ELR (cell line): ENCODE measurements at regions not wholly inside any gene's neighbourhood (a gene's known extent, or its start where the extent isn't known, plus 50 kb on each side); places are given as distances from the start of the nearest gene placed in this dataset.
"Not testable (repeated sequence)": the region's sequence is repeated elsewhere in the genome, so short reads cannot be mapped to it uniquely, and the experiment has no call there.

Experiments
- DNase-seq: peaks from one replicate; pipeline ENCODE4 v3.0.0-alpha.2; 2015; ENCODE audit warnings: low read depth

DNA sequence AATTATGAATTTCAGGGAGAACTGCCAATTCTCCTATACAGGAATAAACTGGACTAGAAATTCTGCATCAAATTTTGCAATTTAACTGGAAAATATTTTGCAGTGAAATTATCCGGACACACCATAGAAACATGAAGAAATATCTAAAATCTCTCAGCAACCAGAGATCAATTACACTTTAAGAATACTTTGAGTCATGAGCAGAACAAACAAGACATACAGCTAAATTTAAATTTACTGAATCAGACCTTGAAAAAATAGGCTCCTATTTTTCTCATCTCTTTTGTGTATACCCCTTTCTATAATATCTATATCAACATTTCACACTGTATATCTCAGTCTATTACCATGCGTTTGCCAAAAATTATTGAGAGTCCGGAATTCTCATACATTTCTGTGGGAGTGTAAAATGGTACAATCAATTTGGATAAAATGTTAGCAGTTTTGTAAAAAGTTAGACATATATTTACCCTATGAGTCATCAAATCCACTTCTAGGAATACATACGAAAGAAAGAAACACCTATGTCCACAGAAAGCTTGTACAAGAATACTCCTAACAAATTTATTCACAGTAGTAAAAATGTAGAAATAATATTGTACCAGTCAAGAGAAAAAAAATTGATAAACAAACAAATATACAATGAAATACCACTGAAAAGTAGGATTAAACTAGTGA is 593.1 kb upstream of the NECTIN3 start:
- no peak for DNase-seq

DNA sequence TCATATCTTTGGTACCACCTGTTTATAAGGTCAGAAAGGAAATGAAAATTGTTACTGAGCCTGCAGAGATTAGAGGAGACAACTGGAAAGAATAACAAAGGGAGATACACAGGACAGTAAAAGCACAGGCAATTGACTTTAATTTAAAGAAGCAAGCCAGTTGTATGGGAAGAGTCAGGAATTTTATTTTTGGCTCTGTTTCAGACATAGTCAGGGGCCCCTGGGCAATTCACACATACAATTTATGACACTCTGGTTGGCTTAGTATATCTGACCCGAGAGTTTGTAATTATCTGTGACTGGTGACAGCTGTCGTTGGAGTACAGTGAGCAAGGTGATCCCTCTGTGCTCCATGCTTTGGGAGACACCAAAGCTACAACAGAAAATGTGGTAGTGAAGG is 591.9 kb upstream of the NECTIN3 start:
- no peak for DNase-seq

DNA sequence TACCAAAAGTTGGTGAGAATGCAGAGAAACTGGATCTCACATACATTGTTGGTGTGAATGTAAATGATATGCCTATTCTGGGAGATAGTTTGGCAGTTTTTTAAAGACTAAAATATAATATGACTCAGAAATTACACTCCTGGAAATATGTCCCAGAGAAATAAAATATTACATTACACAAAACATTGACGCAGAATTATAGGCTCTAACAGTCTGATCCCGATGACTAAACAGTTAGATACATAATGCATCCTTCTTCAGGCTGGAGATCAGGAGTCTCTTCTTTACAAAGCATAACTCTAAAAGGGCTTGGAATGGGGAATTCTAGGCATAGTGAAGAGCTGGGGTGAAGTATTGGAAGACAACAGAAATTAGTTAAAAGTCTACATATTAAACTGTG is 586.2 kb upstream of the NECTIN3 start:
- DNase-seq = no peak

DNA sequence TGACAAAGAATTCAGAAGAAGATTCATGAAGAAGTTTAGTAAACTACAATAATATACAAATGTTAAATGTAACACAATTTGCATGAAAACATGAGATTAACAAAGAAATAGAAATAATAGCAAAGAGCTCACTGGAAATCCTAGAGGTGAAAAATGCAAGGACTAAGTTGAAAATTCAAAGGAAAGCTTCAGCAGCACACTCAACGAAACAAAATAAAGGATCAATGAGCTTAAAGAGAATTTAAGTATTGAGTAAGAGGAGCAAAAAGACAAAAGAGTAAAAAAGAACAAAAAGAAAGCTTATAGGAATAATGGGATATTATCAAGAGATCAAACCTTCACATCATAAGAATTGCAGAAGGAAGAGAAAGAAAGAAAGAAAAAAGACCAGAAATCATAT is 583.8 kb upstream of the NECTIN3 start:
- no peak for DNase-seq

DNA sequence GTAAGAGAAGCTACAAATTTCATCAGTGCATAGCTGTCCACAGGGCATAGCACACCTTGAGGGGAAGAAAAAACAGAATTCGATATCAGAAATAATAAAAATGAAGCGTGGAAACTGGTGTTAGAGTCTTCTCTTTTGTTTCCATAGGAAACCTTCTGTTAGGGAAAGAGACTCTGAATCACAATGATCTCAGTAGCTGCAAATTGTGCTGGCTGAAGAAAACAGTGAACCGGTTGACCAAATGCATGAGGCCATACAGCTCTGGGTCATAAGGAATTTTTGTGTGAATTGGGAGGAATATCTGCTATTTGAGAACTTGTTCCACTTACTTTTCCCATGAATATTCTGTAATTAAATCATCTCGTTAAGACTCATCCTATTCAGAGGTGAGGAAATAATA is 580.2 kb upstream of the NECTIN3 start:
- DNase-seq = no peak

DNA sequence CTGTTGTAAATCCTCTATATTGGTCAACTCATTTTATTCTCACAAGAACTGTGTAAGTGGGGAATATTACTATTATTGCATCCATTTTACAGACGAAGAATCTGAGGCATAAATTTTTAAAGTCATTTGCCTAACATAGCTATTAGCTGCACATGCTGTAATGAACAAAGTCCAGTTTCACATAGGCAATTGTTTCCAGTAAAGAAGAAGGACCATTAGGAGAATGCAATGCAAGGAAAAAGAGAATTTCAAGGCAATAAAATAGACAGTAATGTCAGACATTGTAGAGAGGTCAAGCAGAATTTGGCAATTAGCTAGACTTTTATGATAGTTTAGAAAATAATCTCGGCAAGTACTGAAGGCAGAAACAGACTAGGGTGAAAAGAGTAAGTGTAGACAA is 578.7 kb upstream of the NECTIN3 start:
- no peak for DNase-seq

DNA sequence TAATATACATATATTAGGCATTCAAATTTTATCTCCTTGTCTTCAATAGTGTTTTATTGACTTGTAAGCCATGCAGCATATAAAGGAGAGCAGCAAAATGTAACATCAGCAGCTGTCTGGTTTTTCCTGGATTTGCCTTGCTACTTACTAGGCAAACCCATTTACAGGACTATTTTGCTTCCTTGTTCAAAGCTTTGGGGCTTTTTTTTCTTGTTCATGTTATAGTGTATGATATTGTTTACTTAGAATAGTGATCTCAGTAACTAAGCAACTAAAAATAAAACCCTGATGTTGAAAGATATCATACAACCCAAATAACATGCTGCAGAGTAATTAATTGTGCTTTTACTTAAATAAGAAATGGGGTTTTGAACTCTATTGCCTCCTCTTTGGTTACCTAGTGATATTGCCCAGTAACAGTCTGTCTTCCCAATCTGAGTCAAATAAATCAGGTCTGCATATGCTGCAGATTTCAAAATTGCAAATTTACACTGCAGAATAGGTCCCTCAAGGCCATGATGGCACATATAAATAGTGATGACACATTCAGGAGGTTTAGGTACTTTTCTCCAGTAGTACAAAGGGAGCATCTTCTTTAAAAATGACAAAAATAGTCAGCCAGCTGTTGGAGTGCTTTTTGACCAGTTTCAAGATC is 578.1 kb upstream of the NECTIN3 start:
- DNase-seq = no peak

DNA sequence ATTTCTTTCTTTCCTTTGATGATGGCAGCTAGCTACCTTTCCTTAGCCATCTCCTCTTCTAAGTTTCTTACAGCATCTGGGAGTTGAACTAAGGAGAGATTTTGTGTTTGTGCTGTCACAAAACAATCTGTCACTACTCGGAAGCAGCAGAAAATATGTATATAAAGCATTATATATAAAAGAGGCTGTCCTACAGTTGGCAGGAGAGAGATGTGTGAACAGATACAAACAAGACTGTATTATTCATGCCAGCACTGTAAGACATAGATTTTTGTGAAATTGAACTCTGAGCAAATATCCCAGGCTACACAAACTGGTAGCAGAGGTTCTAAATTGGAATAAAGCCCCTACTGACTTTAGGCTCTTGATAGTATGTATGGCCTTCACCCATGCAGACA is 577.5 kb upstream of the NECTIN3 start:
- DNase-seq = no peak

DNA sequence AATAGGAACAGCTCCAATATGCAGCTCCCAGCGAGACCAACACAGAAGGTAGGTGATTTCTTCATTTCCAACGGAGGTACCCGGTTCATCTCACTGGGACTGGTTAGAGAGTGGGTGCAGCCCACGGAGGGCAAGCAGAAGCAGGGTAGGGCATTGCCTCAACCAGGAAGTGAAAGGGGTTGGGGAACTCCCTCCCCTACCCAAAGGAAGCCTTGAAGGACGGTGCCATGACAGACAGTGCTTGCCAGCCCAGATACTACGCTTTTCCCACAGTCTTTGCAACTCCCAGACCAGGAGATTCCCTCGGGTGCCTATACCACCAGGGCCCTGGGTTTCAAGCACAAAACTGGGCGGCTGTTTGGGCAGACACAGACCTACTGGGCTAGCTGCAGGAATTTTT is 576.9 kb upstream of the NECTIN3 start:
- no peak for DNase-seq

DNA sequence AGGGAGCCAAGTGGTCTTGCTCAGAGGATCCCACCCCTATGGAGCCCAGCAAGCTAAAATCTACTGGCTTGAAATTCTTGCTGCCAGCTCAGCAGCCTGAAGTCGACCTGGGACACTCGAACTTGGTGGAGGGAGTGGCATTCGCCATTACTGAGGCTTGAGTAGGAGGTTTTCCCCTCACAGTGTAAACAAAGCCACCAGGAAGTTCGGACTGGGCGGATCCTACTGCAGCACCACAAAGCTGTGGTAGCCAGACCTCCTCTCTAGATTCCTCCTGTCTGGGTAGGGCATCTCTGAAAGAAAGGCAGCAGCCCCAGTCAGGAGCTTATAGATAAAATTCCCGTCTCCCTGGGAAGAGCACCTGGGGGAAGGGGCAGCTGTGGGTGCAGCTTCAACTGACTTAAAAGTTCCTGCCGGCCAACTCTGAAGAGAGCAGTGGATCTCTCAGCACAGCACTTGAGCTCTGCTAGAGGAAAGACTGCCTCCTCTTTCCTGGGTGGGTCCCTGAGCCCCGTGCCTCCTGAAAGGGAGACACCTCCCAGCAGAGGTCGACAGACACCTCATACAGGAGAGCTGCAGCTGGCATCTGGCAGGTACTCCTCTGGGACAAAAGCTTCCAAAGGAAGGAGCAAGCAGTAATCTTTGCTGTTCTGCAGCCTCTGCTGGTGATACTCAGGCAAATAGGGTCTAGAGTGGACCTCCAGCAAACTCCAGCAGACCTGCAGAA is 576.3 kb upstream of the NECTIN3 start:
- DNase-seq = no peak

DNA sequence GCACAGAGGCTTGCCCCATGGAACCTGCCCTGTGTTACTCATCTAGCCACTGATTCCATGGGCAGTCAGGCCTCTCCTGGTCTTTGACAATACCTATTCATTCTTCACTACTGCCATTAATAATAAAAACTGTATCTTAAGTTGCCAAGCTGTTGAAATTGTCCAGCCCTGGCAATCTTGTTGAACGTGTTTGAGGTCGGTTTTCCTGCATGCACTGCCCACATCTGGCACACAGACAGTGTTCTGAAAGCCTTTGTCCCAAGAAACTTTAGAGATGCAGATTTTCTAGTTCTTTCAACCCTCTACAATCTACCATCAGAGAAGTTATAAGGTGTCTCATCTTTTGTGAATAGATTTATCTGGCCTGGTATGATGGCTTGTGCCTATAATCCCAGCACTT is 567.2 kb upstream of the NECTIN3 start:
- DNase-seq = no peak

DNA sequence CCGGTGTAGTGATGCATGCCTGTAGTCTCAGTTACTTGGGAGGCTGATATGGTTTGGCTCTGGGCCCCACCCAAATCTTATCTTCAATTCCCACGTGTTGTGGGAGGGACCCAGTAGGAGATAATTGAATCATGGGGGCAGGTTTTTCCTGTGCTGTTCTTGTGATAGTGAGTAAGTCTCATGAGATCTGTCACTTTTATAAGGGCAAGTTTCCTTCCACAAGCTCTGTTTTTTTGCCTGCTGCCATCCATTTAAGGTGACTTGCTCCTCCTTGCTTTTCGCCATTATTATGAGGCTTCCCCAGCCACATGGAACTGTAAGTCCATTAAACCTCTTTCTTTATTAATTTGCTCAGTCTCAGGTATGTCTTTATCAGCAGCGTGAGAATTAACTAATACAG is 566.7 kb upstream of the NECTIN3 start:
- DNase-seq = no peak

DNA sequence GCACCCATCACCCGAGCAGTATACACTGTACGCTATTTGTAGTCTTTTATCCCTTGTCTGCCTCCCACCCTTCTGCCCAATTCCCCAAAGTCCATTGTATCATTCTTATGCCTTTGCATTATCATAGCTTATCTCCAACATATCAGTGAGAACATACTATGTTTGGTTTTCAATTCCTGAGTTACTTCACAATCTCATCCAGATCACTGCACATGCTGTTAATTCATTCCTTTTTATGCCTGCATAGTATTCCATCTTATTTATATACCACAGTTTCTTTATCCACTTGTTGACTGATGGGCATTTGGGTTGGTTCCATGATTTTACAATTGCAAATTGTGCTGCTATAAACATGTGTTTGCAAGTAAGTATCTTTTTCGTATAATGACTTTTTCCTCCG is 564.7 kb upstream of the NECTIN3 start:
- no peak for DNase-seq

DNA sequence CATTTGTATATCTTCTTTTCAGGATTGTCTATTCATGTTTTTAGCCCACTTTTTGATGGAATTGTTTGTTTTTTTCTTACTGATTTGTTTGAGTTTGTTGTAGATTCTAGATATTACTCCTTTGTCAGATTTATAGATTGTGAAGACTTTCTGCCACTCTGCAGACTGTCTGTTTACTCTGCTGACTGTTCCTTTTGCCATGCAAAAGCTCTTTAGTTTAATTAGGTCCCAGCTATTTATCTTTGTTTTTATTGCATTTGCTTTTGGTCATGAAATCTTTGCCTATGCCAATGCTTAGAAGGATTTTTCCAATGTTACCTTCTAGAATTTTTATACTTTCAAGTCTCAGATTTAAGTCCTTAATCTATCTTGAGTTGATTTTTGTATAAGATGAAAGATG is 564.0 kb upstream of the NECTIN3 start:
- not testable (repeated sequence) for DNase-seq

DNA sequence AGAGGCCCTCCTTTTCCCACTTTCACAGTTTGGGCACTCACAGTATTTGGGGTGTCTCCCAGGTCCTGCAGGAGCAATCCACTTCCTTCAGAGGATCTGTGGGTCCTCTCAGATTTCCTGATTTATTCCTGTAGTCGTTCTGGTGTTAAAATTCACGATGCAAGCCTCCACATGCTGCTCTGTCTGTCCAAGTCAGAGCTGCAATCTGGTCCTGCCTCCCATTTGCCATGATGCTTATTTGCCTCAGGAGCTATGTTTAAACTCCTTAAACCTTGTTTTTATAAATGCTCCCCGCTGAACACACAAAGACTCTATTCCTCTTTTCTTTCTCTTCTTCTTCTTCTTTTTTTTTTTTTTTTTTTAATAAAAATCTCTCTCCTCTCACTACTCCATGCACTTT is 558.7 kb upstream of the NECTIN3 start:
- DNase-seq = no peak

DNA sequence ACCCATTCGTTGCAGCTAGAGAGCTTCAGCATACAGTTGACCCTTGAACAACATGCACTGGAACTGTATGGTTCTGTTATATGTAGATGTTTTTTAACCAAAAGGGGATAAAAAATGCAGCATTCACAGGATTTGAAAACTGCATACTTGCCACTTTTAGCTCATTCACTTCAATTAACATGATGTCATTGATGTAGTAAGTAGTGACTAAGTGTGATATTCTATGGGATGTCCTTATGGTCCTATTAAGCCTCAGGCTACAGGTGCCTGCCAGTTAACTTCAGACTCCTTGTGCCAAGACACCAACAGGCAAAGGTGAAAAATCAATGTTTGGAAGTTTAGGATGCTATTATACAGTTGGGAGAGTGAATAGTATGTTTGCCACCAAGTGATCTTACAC is 553.6 kb upstream of the NECTIN3 start:
- DNase-seq = no peak

DNA sequence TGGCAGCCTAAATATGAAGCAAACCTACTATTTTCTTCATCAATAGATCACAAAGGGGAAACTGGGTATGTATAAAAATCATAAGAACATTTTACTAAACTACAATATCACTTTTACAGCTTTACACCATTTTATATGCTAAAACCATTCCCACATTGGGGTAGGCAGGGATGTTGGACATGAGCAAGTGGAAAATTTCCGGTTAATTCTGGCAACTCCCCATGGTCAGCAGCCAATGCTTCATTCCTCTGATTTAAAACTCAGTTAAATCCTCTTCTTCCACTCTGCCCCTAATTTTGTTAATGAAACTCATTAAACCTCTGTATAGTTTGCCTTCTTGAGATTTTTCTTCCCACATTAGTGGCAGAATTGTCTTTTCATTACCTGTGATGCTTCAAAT is 552.5 kb upstream of the NECTIN3 start:
- DNase-seq = no peak

DNA sequence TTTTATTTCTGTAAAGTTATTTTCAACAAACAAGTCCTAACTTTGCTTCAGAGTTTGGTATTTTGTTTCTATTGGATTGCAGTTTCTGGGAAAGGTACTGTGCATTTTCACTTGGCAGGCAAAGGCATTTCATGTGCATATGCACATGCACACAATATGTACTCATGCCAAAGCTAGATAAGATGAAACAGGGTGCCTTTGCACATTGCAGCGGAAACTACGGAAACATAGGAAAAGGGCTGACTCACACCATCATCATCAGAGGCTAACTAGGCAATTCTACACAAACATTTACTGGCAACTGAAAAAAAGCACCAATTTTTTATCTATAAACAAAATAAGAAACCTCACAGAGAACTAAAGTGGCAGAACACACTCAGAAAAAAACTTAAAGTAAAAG is 550.6 kb upstream of the NECTIN3 start:
- peak; percentile 95 for DNase-seq

DNA sequence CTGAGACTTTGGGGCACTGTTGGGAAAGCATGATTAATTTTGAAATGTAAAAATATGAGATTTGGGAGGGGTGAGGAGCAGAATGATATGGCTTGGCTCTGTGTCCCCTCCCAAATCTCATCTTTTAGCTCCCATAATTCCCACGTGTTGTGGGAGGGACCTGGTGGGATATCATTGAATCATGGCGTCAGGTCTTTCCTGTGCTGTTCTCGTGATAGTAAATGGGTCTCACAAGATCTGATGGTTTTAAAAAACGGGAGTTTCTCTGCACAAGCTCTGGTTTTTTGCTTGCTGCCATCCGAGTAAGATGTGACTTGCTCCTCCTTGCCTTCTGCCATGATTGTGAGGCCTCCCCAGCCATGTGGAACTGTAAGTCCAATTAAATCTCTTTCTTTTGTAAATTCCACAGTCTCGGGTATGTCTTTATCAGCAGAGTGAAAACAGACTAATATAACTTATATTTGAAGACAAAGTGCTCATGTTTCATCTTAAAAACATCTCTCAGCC is 546.0 kb upstream of the NECTIN3 start:
- DNase-seq = not testable (repeated sequence)

DNA sequence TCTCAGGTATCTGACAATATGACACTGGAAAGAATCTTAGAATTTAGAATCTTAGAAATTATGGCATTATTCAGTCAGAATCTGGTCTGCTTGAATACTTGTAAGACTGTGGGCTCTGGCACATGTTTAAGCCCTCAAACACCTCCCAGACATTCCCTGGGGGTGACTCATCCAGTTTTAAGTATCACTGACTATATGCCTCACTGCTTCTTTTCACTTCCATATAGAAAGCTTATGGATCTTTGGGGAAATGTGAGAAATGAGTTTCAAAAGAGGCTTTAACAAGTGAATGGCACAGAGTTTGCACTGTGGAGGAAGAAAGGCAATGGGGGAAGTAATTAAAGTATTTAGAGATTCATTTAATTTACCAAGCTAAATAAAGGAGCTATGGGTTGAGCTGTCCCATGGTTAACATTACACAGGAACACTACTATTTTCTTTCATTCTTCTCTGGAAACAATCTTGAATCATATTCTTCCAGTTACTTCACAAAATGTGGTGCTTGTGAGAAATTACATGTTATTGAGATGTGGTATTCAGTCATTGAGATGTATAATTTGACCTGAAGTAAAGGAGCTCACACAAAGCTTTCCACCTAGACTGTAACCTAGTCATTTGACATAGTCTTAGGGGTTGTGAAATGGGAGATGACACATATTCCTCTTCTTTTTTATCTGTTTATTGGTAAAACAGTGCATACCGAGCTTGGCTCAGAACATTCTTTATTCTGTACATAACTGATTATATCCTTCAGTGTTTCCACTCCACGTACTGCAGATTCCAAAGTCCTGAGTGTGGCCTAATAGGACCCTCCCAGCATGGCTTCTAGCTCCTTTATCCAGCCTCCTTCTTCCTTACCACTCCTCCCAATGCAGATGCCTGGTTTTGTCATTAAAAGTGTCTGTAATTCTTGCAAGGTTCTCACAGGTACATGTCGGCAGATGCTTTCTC is 544.6 kb upstream of the NECTIN3 start:
- DNase-seq = peak; percentile 97

DNA sequence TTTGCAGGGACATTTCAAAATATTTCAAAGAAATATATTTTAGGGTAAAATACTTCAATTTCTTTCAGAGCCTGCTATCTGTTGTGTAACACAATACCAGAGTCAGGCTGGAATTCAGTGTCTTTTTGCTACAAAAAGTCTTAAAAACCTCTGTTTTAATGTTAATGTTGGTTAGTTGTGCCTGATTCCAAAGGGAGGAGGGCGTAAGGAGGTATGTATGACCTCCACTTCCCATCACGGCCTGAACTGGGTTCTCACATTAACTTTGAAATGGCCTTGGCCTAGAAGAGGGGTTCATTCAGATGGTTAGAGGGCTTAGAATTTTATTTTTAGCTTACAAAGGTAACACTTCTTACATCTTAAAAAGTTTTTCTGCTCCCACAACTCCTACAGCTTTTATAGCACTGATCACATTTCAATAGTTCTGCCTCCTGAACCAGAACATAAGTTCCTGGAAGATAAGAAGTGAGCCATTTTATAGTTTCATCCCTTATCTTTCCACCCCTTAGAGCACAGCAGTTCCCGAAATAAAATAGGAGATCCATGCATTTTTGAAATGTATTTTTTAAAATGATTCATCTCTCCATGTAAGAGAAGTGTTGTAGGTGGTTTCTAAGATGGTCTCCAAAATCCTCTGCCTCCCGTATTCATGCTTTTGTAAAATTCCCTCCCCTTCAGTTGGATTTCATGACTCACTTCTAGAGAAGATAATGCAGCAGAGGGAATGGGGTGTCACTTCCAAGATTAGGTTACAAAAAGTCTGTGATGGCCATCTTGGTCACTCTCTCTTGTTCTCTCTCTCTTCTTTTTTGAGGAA is 543.1 kb upstream of the NECTIN3 start:
- DNase-seq = no peak
